CD4-positive, alpha-beta T cell (primary cell): ENCODE measurements at regions not wholly inside any gene's neighbourhood (a gene's known extent, or its start where the extent isn't known, plus 50 kb on each side); places are given as distances from the start of the nearest gene placed in this dataset.

Source experiments
- ATAC-seq: fragments of 200-7000 bp; cut with Tn5 transposase; one replicate; pipeline ENCODE4 v1.10.0; 2022; ENCODE audit warnings: mild to moderate bottlenecking; ENCODE audit not compliant: poor library complexity
- CTCF ChIA-PET: fragments of 350-600 bp; sonication (Branson Sonifier 250); formaldehyde crosslinking; loops from one replicate; lab custom pipeline; 2021; ENCODE audit warnings: antibody characterized with exemption, inconsistent platforms; lab: Charles Lee
- POLR2A ChIA-PET: fragments of 350-600 bp; sonication (Branson Sonifier 250); formaldehyde crosslinking; loops from one replicate; lab custom pipeline; 2021; ENCODE audit warnings: antibody characterized with exemption, inconsistent platforms; lab: Charles Lee
- DNase-seq, 14 experiments: peaks; one replicate each; pipeline ENCODE4 v3.0.0-alpha.2; 2013 to 2020; ENCODE audit warnings: mixed read lengths in 2 of 14
- H3K27ac ChIP-seq, 2 donors: one replicate each; pipeline versions ENCODE4 v1.5.1 to v1.7.0; 2013; ENCODE audit warnings: low read length in 2 of 2, low read depth in 1 of 2, mild to moderate bottlenecking in 1 of 2
- H3K27me3 ChIP-seq, 2 experiments: 1 replicate in 1 of 2; 2 replicates in 1 of 2; pipeline versions ENCODE4 v1.6.1 to v1.7.0; 2013; ENCODE audit warnings: low read length in 2 of 2, control low read depth in 1 of 2, mild to moderate bottlenecking in 1 of 2, moderate library complexity in 1 of 2; ENCODE audit not compliant: insufficient read depth in 2 of 2, control insufficient read depth in 1 of 2
- H3K36me3 ChIP-seq: one replicate; pipeline ENCODE4 v1.6.1; 2013; ENCODE audit warnings: low read length, control low read depth; ENCODE audit not compliant: insufficient read depth
- H3K4me1 ChIP-seq: one replicate; pipeline ENCODE4 v1.6.1; 2013; ENCODE audit warnings: low read length, control low read depth; ENCODE audit not compliant: insufficient read depth
- H3K4me3 ChIP-seq: one replicate; pipeline ENCODE4 v1.5.1; 2013; ENCODE audit warnings: mild to moderate bottlenecking, low read length, moderate library complexity
- H3K9me3 ChIP-seq, 2 experiments: 1 replicate in 1 of 2; 2 replicates in 1 of 2; pipeline versions ENCODE4 v1.6.1 to v1.7.0; 2013; ENCODE audit warnings: low read length in 2 of 2, mild to moderate bottlenecking in 2 of 2, control low read depth in 1 of 2, moderate library complexity in 1 of 2; ENCODE audit not compliant: control insufficient read depth in 1 of 2, insufficient read depth in 1 of 2
- H3K27ac Mint-ChIP-seq: one replicate; pipeline ENCODE4 v1.8.0; 2020; ENCODE audit warnings: mixed read lengths
- H3K27me3 Mint-ChIP-seq: one replicate; pipeline ENCODE4 v1.8.0; 2021; ENCODE audit warnings: mixed read lengths
- H3K36me3 Mint-ChIP-seq: one replicate; pipeline ENCODE4 v1.8.0; 2021; ENCODE audit warnings: low read depth, mixed read lengths
- H3K4me1 Mint-ChIP-seq: one replicate; pipeline ENCODE4 v1.8.0; 2021; ENCODE audit warnings: low read depth, mixed read lengths
- H3K4me3 Mint-ChIP-seq: one replicate; pipeline ENCODE4 v1.8.0; 2020; ENCODE audit warnings: mild to moderate bottlenecking, mixed read lengths
- H3K9me3 Mint-ChIP-seq: one replicate; pipeline ENCODE4 v1.8.0; 2020; ENCODE audit warnings: mixed read lengths
- intact Hi-C, 2 experiments: fragments of 100-400 bp; cut with DNase I in 1 of 2; cut with micrococcal nuclease in 1 of 2; formaldehyde crosslinking; loops; one replicate each; pipeline versions ENCODE4 v1.15.1 to v1.9.0; 2023 to 2025; cut with DNase I, micrococcal nuclease
- TF ChIP-seq, protein P1 (sequence below): fragments of 200-600 bp; IDR thresholded peaks from one replicate; pipeline ENCODE4 v1.8.0; 2022; ENCODE audit warnings: antibody characterized with exemption, mild to moderate bottlenecking

GRCh38 chr5:124025306-124025845 lies 513.4 kb downstream of the CSNK1G3 start:
- no peak for ATAC-seq
- intact Hi-C loops, result no loop called here
- Mint-ChIP-seq H3K27me3 (no peaks in the 10 kb centered on the region), H3K9me3 (no peaks in the 10 kb centered on the region), H3K36me3 (no peaks in the 10 kb centered on the region), H3K4me3 (no peak overlapping the region), H3K4me1 (no peaks in the 10 kb centered on the region), H3K27ac (no peak overlapping the region)
- no peak overlapping the region for H3K27ac ChIP-seq
- TF ChIP-seq, protein P1, sequence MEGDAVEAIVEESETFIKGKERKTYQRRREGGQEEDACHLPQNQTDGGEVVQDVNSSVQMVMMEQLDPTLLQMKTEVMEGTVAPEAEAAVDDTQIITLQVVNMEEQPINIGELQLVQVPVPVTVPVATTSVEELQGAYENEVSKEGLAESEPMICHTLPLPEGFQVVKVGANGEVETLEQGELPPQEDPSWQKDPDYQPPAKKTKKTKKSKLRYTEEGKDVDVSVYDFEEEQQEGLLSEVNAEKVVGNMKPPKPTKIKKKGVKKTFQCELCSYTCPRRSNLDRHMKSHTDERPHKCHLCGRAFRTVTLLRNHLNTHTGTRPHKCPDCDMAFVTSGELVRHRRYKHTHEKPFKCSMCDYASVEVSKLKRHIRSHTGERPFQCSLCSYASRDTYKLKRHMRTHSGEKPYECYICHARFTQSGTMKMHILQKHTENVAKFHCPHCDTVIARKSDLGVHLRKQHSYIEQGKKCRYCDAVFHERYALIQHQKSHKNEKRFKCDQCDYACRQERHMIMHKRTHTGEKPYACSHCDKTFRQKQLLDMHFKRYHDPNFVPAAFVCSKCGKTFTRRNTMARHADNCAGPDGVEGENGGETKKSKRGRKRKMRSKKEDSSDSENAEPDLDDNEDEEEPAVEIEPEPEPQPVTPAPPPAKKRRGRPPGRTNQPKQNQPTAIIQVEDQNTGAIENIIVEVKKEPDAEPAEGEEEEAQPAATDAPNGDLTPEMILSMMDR, result no peak
- no peak overlapping the region for H3K4me3 ChIP-seq
- POLR2A ChIA-PET, result no interaction called here
- no peaks in the 10 kb centered on the region for H3K4me1 ChIP-seq
- H3K9me3 ChIP-seq, result peaks cover 0 to 8% of the 10 kb centered on the region in 2 experiments
- DNase-seq, result no peak
- H3K36me3 ChIP-seq, result no peaks in the 10 kb centered on the region
- no peaks in the 10 kb centered on the region for H3K27me3 ChIP-seq
- CTCF ChIA-PET, result no interaction called here

GRCh38 chr5:124022966-124023365 lies 511.0 kb downstream of the CSNK1G3 start:
- H3K9me3 Mint-ChIP-seq, result no peaks in the 10 kb centered on the region
- no peak overlapping the region for H3K4me3 ChIP-seq
- peaks cover 0 to 5% of the 10 kb centered on the region in 2 experiments for H3K9me3 ChIP-seq
- intact Hi-C loops, result no loop called here
- H3K36me3 Mint-ChIP-seq, result no peaks in the 10 kb centered on the region
- H3K4me1 Mint-ChIP-seq, result no peaks in the 10 kb centered on the region
- H3K4me3 Mint-ChIP-seq, result no peak overlapping the region
- no peaks in the 10 kb centered on the region for H3K27me3 Mint-ChIP-seq
- no peaks in the 10 kb centered on the region for H3K4me1 ChIP-seq
- no peaks in the 10 kb centered on the region for H3K36me3 ChIP-seq
- DNase-seq (no peak), ATAC-seq (no peak)
- no peak overlapping the region for H3K27ac Mint-ChIP-seq
- no peak overlapping the region for H3K27ac ChIP-seq
- ChIA-PET CTCF (no interaction called here), POLR2A (no interaction called here)
- no peaks in the 10 kb centered on the region for H3K27me3 ChIP-seq
- TF ChIP-seq, protein P1, result no peak

- CTCF ChIA-PET, result no interaction called here
- no peaks in the 10 kb centered on the region for H3K9me3 Mint-ChIP-seq
- H3K36me3 ChIP-seq, result no peaks in the 10 kb centered on the region
- no peak for ATAC-seq
- H3K4me3 ChIP-seq, result no peak overlapping the region
- TF ChIP-seq, protein P1, result no peak
- no peaks in the 10 kb centered on the region for H3K27me3 Mint-ChIP-seq
- peaks cover 0 to 5% of the 10 kb centered on the region in 2 experiments for H3K9me3 ChIP-seq
- H3K36me3 Mint-ChIP-seq, result no peaks in the 10 kb centered on the region
- no peak for DNase-seq
- intact Hi-C loops, result no loop called here
- no peaks in the 10 kb centered on the region for H3K4me1 Mint-ChIP-seq
- no peaks in the 10 kb centered on the region for H3K27me3 ChIP-seq
- no peak overlapping the region for H3K27ac ChIP-seq
- POLR2A ChIA-PET, result no interaction called here
- H3K4me1 ChIP-seq, result no peaks in the 10 kb centered on the region
- H3K4me3 Mint-ChIP-seq, result no peak overlapping the region
- H3K27ac Mint-ChIP-seq, result no peak overlapping the region
Observed at GRCh38 chr5:124021776-124022175, 509.8 kb downstream of the CSNK1G3 start.
